H1 (cell line): ENCODE measurements at regions not wholly inside any gene's neighbourhood (a gene's known extent, or its start where the extent isn't known, plus 50 kb on each side); places are given as distances from the start of the nearest gene placed in this dataset.

Experiments
- CTCF ChIA-PET: fragments of 300-600 bp; sonication (Branson Sonifier 250); formaldehyde crosslinking; loops from one replicate; lab custom pipeline; 2021; ENCODE audit not compliant: partially characterized antibody; lab: Charles Lee
- POLR2A ChIA-PET: fragments of 300-600 bp; sonication (Branson Sonifier 250); formaldehyde crosslinking; loops from one replicate; lab custom pipeline; 2021; ENCODE audit warnings: inconsistent platforms; ENCODE audit not compliant: partially characterized antibody; lab: Charles Lee
- DNase-seq, 2 experiments: peaks; one replicate each; pipeline versions ENCODE4 v3.0.0 to v3.0.0-alpha.2; 2010 to 2022; ENCODE audit warnings: low spot score in 2 of 2, low read depth in 1 of 2, mixed read lengths in 1 of 2
- FAIRE-seq: peaks from 2 replicates; lab custom pipeline; 2011; peaks lifted over from hg19 to GRCh38; lab: Jason Lieb, UNC
- H2AFZ ChIP-seq: 2 replicates; pipeline ENCODE4 v1.8.1; 2012; ENCODE audit warnings: low read length, inconsistent platforms
- H2AK5ac ChIP-seq: 2 replicates; pipeline ENCODE4 v1.6.1; 2013; ENCODE audit warnings: low read depth, low read length
- H2BK120ac ChIP-seq: replicated peaks from 2 replicates; pipeline ENCODE3; 2013; ENCODE audit warnings: low read depth, low read length, inconsistent platforms
- H2BK12ac ChIP-seq: 2 replicates; pipeline ENCODE4 v1.6.1; 2013; ENCODE audit warnings: low read depth, low read length
- H2BK15ac ChIP-seq: 2 replicates; pipeline ENCODE4 v1.6.1; 2013; ENCODE audit warnings: low read length
- H2BK20ac ChIP-seq: 2 replicates; pipeline ENCODE4 v1.6.1; 2013; ENCODE audit warnings: low read length
- H2BK5ac ChIP-seq: 2 replicates; pipeline ENCODE4 v1.6.1; 2013; ENCODE audit warnings: low read depth, low read length
- H3K14ac ChIP-seq: 2 replicates; pipeline ENCODE4 v1.6.1; 2013; ENCODE audit warnings: inconsistent platforms; ENCODE audit not compliant: insufficient read length
- H3K18ac ChIP-seq: 2 replicates; pipeline ENCODE4 v1.6.1; 2013; ENCODE audit warnings: low read length; ENCODE audit errors: extremely low read depth
- H3K23ac ChIP-seq: 2 replicates; pipeline ENCODE4 v1.6.1; 2013; ENCODE audit warnings: inconsistent platforms; ENCODE audit not compliant: insufficient read length
- H3K23me2 ChIP-seq: 2 replicates; pipeline ENCODE4 v1.6.1; 2013; ENCODE audit warnings: low read depth, low read length
- H3K27ac ChIP-seq: 2 replicates; pipeline ENCODE4 v1.6.1; 2011; ENCODE audit warnings: low read depth, low read length, inconsistent platforms
- H3K27me3 ChIP-seq, 4 experiments: replicated peaks in 1 of 4; 1 replicate in 1 of 4; 2 replicates in 3 of 4; pipeline versions ENCODE4 v1.6.1 to v1.8.1; 2011 to 2013; ENCODE audit warnings: low read length in 3 of 4, mild to moderate bottlenecking in 3 of 4, inconsistent platforms in 2 of 4, mixed read lengths in 2 of 4, moderate library complexity in 1 of 4; ENCODE audit not compliant: control insufficient read depth in 3 of 4, insufficient read depth in 3 of 4; ENCODE audit errors: extremely low read depth in 1 of 4
- H3K36me3 ChIP-seq, 4 experiments: 2 replicates each; pipeline versions ENCODE4 v1.6.1 to v1.8.1; 2011 to 2013; ENCODE audit warnings: mild to moderate bottlenecking in 4 of 4, low read length in 3 of 4, moderate library complexity in 2 of 4, control low read depth in 1 of 4, inconsistent platforms in 1 of 4; ENCODE audit not compliant: insufficient read depth in 4 of 4, control insufficient read depth in 2 of 4
- H3K4ac ChIP-seq: replicated peaks from 2 replicates; pipeline ENCODE3; 2013; ENCODE audit warnings: low read length, low read depth, mixed read lengths, inconsistent platforms; ENCODE audit not compliant: insufficient read length
- H3K4me1 ChIP-seq, 4 experiments: replicated peaks in 1 of 4; 1 replicate in 1 of 4; 2 replicates in 3 of 4; pipeline versions ENCODE4 v1.6.1 to v1.8.1; 2011 to 2013; ENCODE audit warnings: low read length in 3 of 4, inconsistent platforms in 2 of 4, mixed read lengths in 1 of 4; ENCODE audit not compliant: insufficient read depth in 4 of 4, control insufficient read depth in 3 of 4
- H3K4me2 ChIP-seq, 2 experiments: 2 replicates each; pipeline versions ENCODE4 v1.6.1 to v1.8.1; 2011 to 2013; ENCODE audit warnings: low read depth in 2 of 2, low read length in 2 of 2, control low read depth in 1 of 2, inconsistent platforms in 1 of 2, mild to moderate bottlenecking in 1 of 2; ENCODE audit not compliant: insufficient read depth in 1 of 2
- H3K4me3 ChIP-seq, 4 experiments: fragments of 200-600, 300-600 bp in 1 of 4; sonication (generic), shearing (Covaris generic), sonication (Bioruptor Twin) in 1 of 4; 2 replicates each; pipeline versions ENCODE4 v1.5.1 to v1.8.1; 2011 to 2016; ENCODE audit warnings: low read length in 4 of 4, low read depth in 3 of 4, control low read depth in 2 of 4, inconsistent platforms in 2 of 4, mild to moderate bottlenecking in 2 of 4, mixed read lengths in 1 of 4, moderate library complexity in 1 of 4; ENCODE audit not compliant: insufficient read depth in 2 of 4; ENCODE audit errors: extremely low read depth in 1 of 4
- H3K56ac ChIP-seq: replicated peaks from 2 replicates; pipeline ENCODE3; 2013; ENCODE audit warnings: low read depth, mild to moderate bottlenecking, mixed read lengths, low read length, inconsistent platforms; ENCODE audit not compliant: insufficient read length
- H3K79me1 ChIP-seq: 2 replicates; pipeline ENCODE4 v1.6.1; 2013; ENCODE audit warnings: low read depth, low read length, control low read depth
- H3K79me2 ChIP-seq, 2 experiments: 2 replicates each; pipeline versions ENCODE4 v1.6.1 to v1.8.1; 2012 to 2013; ENCODE audit warnings: low read length in 2 of 2, mild to moderate bottlenecking in 2 of 2, inconsistent platforms in 1 of 2; ENCODE audit not compliant: insufficient read depth in 2 of 2, control insufficient read depth in 1 of 2
- H3K9ac ChIP-seq, 4 experiments: replicated peaks in 1 of 4; 1 replicate in 1 of 4; 2 replicates in 3 of 4; pipeline versions ENCODE4 v1.6.1 to v1.8.1; 2011 to 2013; ENCODE audit warnings: low read depth in 3 of 4, low read length in 3 of 4, control low read depth in 2 of 4, mild to moderate bottlenecking in 2 of 4, moderate library complexity in 2 of 4, inconsistent platforms in 1 of 4; ENCODE audit errors: extremely low read depth in 1 of 4
- H3K9me3 ChIP-seq, 2 experiments: 2 replicates each; pipeline versions ENCODE4 v1.6.1 to v1.8.1; 2012 to 2013; ENCODE audit warnings: mild to moderate bottlenecking in 2 of 2, moderate library complexity in 2 of 2, control low read depth in 1 of 2, inconsistent platforms in 1 of 2, low read depth in 1 of 2, low read length in 1 of 2, mixed read lengths in 1 of 2; ENCODE audit not compliant: insufficient read depth in 2 of 2
- H4K20me1 ChIP-seq, 2 experiments: replicated peaks in 1 of 2; 2 replicates each; pipeline versions ENCODE3 to v1.8.1; 2011 to 2013; ENCODE audit warnings: inconsistent platforms in 2 of 2, low read length in 2 of 2, mild to moderate bottlenecking in 1 of 2; ENCODE audit not compliant: insufficient read depth in 2 of 2, control insufficient read depth in 1 of 2
- H4K5ac ChIP-seq: 2 replicates; pipeline ENCODE4 v1.6.1; 2013; ENCODE audit warnings: low read length, low read depth, mixed read lengths, inconsistent platforms; ENCODE audit not compliant: insufficient read length
- H4K8ac ChIP-seq: 2 replicates; pipeline ENCODE4 v1.8.0; 2013; ENCODE audit warnings: mild to moderate bottlenecking, moderate library complexity, low read length, inconsistent platforms; ENCODE audit not compliant: insufficient read depth; ENCODE audit errors: extremely low read depth
- H4K91ac ChIP-seq: replicated peaks from 2 replicates; pipeline ENCODE3; 2013; ENCODE audit warnings: low read length, mixed read lengths, inconsistent platforms; ENCODE audit not compliant: insufficient read length
- BRCA1 ChIP-seq: IDR thresholded peaks from 2 replicates; pipeline ENCODE4 v1.6.1; 2012; ENCODE audit warnings: low read depth, low read length, improper control_type of control experiment
- EP300 ChIP-seq, 2 experiments: IDR thresholded peaks; 1 replicate in 1 of 2; 2 replicates in 1 of 2; pipeline ENCODE4 v1.6.1; 2011 to 2012; ENCODE audit warnings: low read depth in 2 of 2, low read length in 2 of 2, mild to moderate bottlenecking in 2 of 2, borderline replicate concordance in 1 of 2, inconsistent platforms in 1 of 2, moderate library complexity in 1 of 2
- GTF2F1 ChIP-seq: IDR thresholded peaks from 2 replicates; pipeline ENCODE4 v1.6.1; 2012; ENCODE audit warnings: low read depth, low read length, improper control_type of control experiment, borderline replicate concordance
- JUND ChIP-seq: IDR thresholded peaks from 2 replicates; pipeline ENCODE4 v1.6.1; 2011; ENCODE audit warnings: mild to moderate bottlenecking, improper control_type of control experiment, low read length
- WGBS, 2 experiments: shearing (Covaris generic) in 1 of 2; methylation state at CpG; one replicate each; pipeline versions ENCODE4 v1.1.6 to v1.1.7; 2013 to 2015; ENCODE audit warnings: low lambda C conversion rate in 2 of 2, mixed read lengths in 2 of 2, inconsistent platforms in 1 of 2, low coverage in 1 of 2, missing lambda C conversion rate in 1 of 2; ENCODE audit not compliant: insufficient replicate concordance in 2 of 2, insufficient coverage in 1 of 2, insufficient read length in 1 of 2; ENCODE audit errors: extremely low coverage in 1 of 2, missing lambda C conversion rate in 1 of 2; 5-methylcytosine and 5-hydroxymethylcytosine counted together

DNA sequence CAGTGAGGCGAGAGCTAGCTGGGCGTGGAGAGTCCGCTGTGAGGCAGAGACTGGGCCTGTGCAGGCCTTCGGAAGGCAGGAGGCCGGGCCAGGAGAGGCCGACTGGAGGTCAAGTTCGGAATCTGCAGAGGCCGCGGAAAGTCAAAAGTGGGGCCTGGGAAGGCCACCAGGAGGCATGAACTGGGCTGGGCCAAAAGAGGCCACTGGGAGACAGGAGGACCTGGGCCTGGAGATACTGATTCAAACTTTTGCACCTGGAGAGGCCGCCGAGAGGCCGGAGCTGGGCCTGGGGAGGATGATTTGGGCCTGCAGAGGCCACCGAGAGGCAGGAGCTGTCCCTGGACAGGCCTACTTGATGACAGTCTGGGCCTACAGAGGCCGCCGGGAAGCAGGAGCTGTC lies 321.8 kb downstream of the ZNF479 start:
- Histone ChIP-seq H3K56ac (no peak overlapping the region), H3K4me2 (no peak overlapping the region), H3K36me3 (no peaks in the 10 kb centered on the region), H2BK5ac (no peak overlapping the region), H3K4ac (no peak overlapping the region), H4K20me1 (no peaks in the 10 kb centered on the region), H3K79me2 (no peaks in the 10 kb centered on the region), H3K23me2 (no peaks in the 10 kb centered on the region), H3K14ac (no peak overlapping the region), H3K27me3 (no peaks in the 10 kb centered on the region)
- no peak for FAIRE-seq
- WGBS, 2 experiments, result 93% methylated on average over 12 of the region's 15 CpGs; no CpG with 5 or more reads in 1 of the 2 experiments
- TF ChIP-seq JUND, result no peak
- no peak for TF ChIP-seq EP300 (IDR thresholded peaks at IDR 0.05; ENCODE audit: borderline replicate concordance in 1 of 2, low read depth in 2 of 2, low read length in 2 of 2)
- TF ChIP-seq GTF2F1, result no peak
- no peak for TF ChIP-seq BRCA1
- TF ChIP-seq, all 59 proteins: peak for 0
- DNase-seq, result no peak
- Histone ChIP-seq H4K5ac (no peak overlapping the region), H3K4me3 (no peak overlapping the region), H4K8ac (no peak overlapping the region), H3K4me1 (no peaks in the 10 kb centered on the region), H4K91ac (no peak overlapping the region), H2BK15ac (no peak overlapping the region), H2BK120ac (no peak overlapping the region), H3K9me3 (peaks cover 12 to 74% of the 10 kb centered on the region in 2 experiments; a peak in 3 of 4 replicates), H3K18ac (no peak overlapping the region), H3K9ac (no peak overlapping the region), H3K79me1 (no peaks in the 10 kb centered on the region), H2BK12ac (no peak overlapping the region), H2BK20ac (no peak overlapping the region), H3K23ac (no peak overlapping the region), H2AK5ac (no peak overlapping the region), H3K27ac (no peak overlapping the region), H2AFZ (no peak overlapping the region)
- ChIA-PET CTCF (no interaction called here), POLR2A (no interaction called here)
